ENCODE measurements at regions not wholly inside any gene's neighbourhood (a gene's known extent, or its start where the extent isn't known, plus 50 kb on each side); places are given as distances from the start of the nearest gene placed in this dataset.

- intact Hi-C loops (cut with micrococcal nuclease) = no loop called here
- Histone ChIP-seq H3K9me3 (ENCODE audit: control insufficient read depth in 1 of 2, insufficient read depth in 1 of 2, low read depth in 1 of 2, low read length in 2 of 2) (no peaks in the 10 kb centered on the region), H3K4me2 (ENCODE audit: low read length) (no peak overlapping the region), H2AFZ (ENCODE audit: low read depth, low read length, poor library complexity, severe bottlenecking) (no peak overlapping the region), H3K4me3 (replicated peaks in 1 of 2; ENCODE audit: low read depth in 1 of 2, low read length in 2 of 2) (no peak overlapping the region), H3K27me3 (ENCODE audit: insufficient read depth, low read length) (peaks cover 57% of the 10 kb centered on the region), H3K79me2 (ENCODE audit: insufficient read depth, low read length) (no peaks in the 10 kb centered on the region), H3K4me1 (ENCODE audit: control insufficient read depth in 1 of 2, insufficient read depth in 2 of 2, low read length in 2 of 2) (no peaks in the 10 kb centered on the region), H3K36me3 (ENCODE audit: control insufficient read depth in 1 of 2, insufficient read depth in 2 of 2, low read length in 2 of 2) (no peaks in the 10 kb centered on the region), H3K9me2 (ENCODE audit: insufficient read depth) (no peaks in the 10 kb centered on the region), H4K20me1 (ENCODE audit: insufficient read depth) (no peaks in the 10 kb centered on the region), H3K9ac (ENCODE audit: low read length) (no peak overlapping the region), H3K27ac (ENCODE audit: low read depth, low read length) (no peak overlapping the region)
- CTCF ChIA-PET = no interaction called here
- BruUV-seq (replicated peaks) = no TSS peak
- DNase-seq (ENCODE audit: low read depth, low spot score) (no peak), ATAC-seq (no peak)
- TF ChIP-seq POLR2AphosphoS5 (IDR thresholded peaks at IDR 0.05; ENCODE audit: low read depth, low read length) (no peak), SRF (IDR thresholded peaks at IDR 0.05; ENCODE audit: low read depth) (no peak), TCF7L2 (IDR thresholded peaks at IDR 0.05; ENCODE audit: borderline replicate concordance, extremely low read depth, insufficient read depth, insufficient read length) (no peak), JUND (IDR thresholded peaks at IDR 0.05) (no peak), SP1 (IDR thresholded peaks at IDR 0.05; ENCODE audit: low read depth) (no peak), CEBPB (IDR thresholded peaks at IDR 0.05; ENCODE audit: low read depth) (no peak), EGR1 (IDR thresholded peaks at IDR 0.05; ENCODE audit: low read depth) (no peak), POLR2A (IDR thresholded peaks at IDR 0.05; ENCODE audit: borderline replicate concordance, extremely low read depth, insufficient read depth, insufficient read length) (no peak), ATF3 (IDR thresholded peaks at IDR 0.05) (no peak)
- RAD21 ChIA-PET (ENCODE audit: low non-redundant PET in 1 of 2, low total read pairs in 2 of 2, uncharacterized antibody in 2 of 2, unreplicated experiment in 2 of 2) = no interaction called here
- POLR2A ChIA-PET = no interaction called here
Measured at GRCh38 chr11:134483291-134483690, 71.2 kb upstream of the B3GAT1 start.

DNA sequence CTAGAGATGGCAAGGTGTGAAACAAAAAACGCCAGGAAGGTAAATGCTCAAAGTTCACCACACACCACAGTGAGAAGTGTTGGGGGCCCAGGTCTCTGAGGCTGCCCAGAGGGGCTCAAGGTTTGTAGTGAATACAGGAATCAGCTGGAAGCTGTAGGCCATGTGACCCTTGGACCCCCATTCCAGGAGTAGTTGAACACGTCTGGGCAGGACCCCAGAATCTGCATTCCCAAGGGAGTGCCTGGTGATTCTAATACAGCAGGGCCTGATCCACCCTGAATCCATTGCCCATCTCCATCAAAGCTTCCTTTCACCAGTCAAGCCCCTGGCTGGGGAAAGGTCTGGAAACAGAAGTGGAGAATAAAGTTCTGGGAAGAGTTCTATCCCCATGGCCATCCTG is 70.8 kb upstream of the B3GAT1 start:
- no peak overlapping the region for H3K4me3 ChIP-seq (replicated peaks in 1 of 2; ENCODE audit: low read depth in 1 of 2, low read length in 2 of 2)
- no peaks in the 10 kb centered on the region for H3K4me1 ChIP-seq (ENCODE audit: control insufficient read depth in 1 of 2, insufficient read depth in 2 of 2, low read length in 2 of 2)
- peaks cover 60% of the 10 kb centered on the region for H3K27me3 ChIP-seq (ENCODE audit: insufficient read depth, low read length)
- no peak for TF ChIP-seq MAX (IDR thresholded peaks at IDR 0.05)
- TF ChIP-seq POLR2A (IDR thresholded peaks at IDR 0.05; ENCODE audit: borderline replicate concordance, extremely low read depth, insufficient read depth, insufficient read length) = no peak
- TF ChIP-seq, protein P1, sequence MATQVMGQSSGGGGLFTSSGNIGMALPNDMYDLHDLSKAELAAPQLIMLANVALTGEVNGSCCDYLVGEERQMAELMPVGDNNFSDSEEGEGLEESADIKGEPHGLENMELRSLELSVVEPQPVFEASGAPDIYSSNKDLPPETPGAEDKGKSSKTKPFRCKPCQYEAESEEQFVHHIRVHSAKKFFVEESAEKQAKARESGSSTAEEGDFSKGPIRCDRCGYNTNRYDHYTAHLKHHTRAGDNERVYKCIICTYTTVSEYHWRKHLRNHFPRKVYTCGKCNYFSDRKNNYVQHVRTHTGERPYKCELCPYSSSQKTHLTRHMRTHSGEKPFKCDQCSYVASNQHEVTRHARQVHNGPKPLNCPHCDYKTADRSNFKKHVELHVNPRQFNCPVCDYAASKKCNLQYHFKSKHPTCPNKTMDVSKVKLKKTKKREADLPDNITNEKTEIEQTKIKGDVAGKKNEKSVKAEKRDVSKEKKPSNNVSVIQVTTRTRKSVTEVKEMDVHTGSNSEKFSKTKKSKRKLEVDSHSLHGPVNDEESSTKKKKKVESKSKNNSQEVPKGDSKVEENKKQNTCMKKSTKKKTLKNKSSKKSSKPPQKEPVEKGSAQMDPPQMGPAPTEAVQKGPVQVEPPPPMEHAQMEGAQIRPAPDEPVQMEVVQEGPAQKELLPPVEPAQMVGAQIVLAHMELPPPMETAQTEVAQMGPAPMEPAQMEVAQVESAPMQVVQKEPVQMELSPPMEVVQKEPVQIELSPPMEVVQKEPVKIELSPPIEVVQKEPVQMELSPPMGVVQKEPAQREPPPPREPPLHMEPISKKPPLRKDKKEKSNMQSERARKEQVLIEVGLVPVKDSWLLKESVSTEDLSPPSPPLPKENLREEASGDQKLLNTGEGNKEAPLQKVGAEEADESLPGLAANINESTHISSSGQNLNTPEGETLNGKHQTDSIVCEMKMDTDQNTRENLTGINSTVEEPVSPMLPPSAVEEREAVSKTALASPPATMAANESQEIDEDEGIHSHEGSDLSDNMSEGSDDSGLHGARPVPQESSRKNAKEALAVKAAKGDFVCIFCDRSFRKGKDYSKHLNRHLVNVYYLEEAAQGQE (IDR thresholded peaks at IDR 0.05; ENCODE audit: low read depth) = no peak
- TF ChIP-seq EZH2phosphoT487 (IDR thresholded peaks at IDR 0.05; ENCODE audit: borderline replicate concordance) = no peak
- no peak for TF ChIP-seq ATF3 (IDR thresholded peaks at IDR 0.05)
- no peak for TF ChIP-seq EZH2 (IDR thresholded peaks at IDR 0.05)
- no peak for TF ChIP-seq JUND (IDR thresholded peaks at IDR 0.05)
- H2AFZ ChIP-seq (ENCODE audit: low read depth, low read length, poor library complexity, severe bottlenecking) = no peak overlapping the region
- DNase-seq (ENCODE audit: low read depth, low spot score) = no peak
- no peaks in the 10 kb centered on the region for H3K9me2 ChIP-seq (ENCODE audit: insufficient read depth)
- no peaks in the 10 kb centered on the region for H3K36me3 ChIP-seq (ENCODE audit: control insufficient read depth in 1 of 2, insufficient read depth in 2 of 2, low read length in 2 of 2)
- H3K79me2 ChIP-seq (ENCODE audit: insufficient read depth, low read length) = no peaks in the 10 kb centered on the region
- no peak for ATAC-seq
- no peaks in the 10 kb centered on the region for H3K9me3 ChIP-seq (ENCODE audit: control insufficient read depth in 1 of 2, insufficient read depth in 1 of 2, low read depth in 1 of 2, low read length in 2 of 2)
- no TSS peak for BruUV-seq (replicated peaks)
- RAD21 ChIA-PET (ENCODE audit: low non-redundant PET in 1 of 2, low total read pairs in 2 of 2, uncharacterized antibody in 2 of 2, unreplicated experiment in 2 of 2) = interaction anchor here in 1 of 2 experiments (0.6 kb wide), 2 partner anchors 243 to 562 kb away, joined by 3 to 9 read pairs; no protein-coding TSS in a partner anchor
- no peaks in the 10 kb centered on the region for H4K20me1 ChIP-seq (ENCODE audit: insufficient read depth)
- CTCF ChIA-PET = no interaction called here
- no peak overlapping the region for H3K4me2 ChIP-seq (ENCODE audit: low read length)
- intact Hi-C loops (cut with micrococcal nuclease) = no loop called here
- POLR2A ChIA-PET = no interaction called here
- H3K27ac ChIP-seq (ENCODE audit: low read depth, low read length) = no peak overlapping the region
- H3K9ac ChIP-seq (ENCODE audit: low read length) = no peak overlapping the region

All from HCT116 (cell line).